GM10248 (cell line): ENCODE measurements at regions not wholly inside any gene's neighbourhood (a gene's known extent, or its start where the extent isn't known, plus 50 kb on each side); places are given as distances from the start of the nearest gene placed in this dataset.

ENCODE experiments used
- CTCF ChIA-PET: fragments of 300-600 bp; sonication (Branson Sonifier 250); formaldehyde crosslinking; extraction: SDS; loops from one replicate; lab custom pipeline; 2021; ENCODE audit warnings: antibody characterized with exemption; lab: Yijun Ruan, JAX
- POLR2A ChIA-PET: fragments of 350-650 bp; sonication (Branson Sonifier 250); formaldehyde crosslinking; extraction: SDS; loops from one replicate; lab custom pipeline; 2020; ENCODE audit warnings: antibody characterized with exemption; lab: Yijun Ruan, JAX
- DNase-seq: peaks from one replicate; pipeline ENCODE4 v3.0.0; 2012; ENCODE audit errors: extremely low spot score
- TF ChIP-seq, protein P1 (sequence below): IDR thresholded peaks from 2 replicates; pipeline ENCODE4 v1.5.1; 2012; ENCODE audit warnings: mild to moderate bottlenecking, low read depth; ENCODE audit errors: extremely low read depth, missing control alignments, control extremely low read depth

GRCh38 chr4:96698831-96699230, 858.9 kb downstream of the PDHA2 start:
- ChIA-PET CTCF (no interaction called here), POLR2A (no interaction called here)
- DNase-seq: no peak
- TF ChIP-seq, protein P1, sequence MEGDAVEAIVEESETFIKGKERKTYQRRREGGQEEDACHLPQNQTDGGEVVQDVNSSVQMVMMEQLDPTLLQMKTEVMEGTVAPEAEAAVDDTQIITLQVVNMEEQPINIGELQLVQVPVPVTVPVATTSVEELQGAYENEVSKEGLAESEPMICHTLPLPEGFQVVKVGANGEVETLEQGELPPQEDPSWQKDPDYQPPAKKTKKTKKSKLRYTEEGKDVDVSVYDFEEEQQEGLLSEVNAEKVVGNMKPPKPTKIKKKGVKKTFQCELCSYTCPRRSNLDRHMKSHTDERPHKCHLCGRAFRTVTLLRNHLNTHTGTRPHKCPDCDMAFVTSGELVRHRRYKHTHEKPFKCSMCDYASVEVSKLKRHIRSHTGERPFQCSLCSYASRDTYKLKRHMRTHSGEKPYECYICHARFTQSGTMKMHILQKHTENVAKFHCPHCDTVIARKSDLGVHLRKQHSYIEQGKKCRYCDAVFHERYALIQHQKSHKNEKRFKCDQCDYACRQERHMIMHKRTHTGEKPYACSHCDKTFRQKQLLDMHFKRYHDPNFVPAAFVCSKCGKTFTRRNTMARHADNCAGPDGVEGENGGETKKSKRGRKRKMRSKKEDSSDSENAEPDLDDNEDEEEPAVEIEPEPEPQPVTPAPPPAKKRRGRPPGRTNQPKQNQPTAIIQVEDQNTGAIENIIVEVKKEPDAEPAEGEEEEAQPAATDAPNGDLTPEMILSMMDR: no peak

DNA sequence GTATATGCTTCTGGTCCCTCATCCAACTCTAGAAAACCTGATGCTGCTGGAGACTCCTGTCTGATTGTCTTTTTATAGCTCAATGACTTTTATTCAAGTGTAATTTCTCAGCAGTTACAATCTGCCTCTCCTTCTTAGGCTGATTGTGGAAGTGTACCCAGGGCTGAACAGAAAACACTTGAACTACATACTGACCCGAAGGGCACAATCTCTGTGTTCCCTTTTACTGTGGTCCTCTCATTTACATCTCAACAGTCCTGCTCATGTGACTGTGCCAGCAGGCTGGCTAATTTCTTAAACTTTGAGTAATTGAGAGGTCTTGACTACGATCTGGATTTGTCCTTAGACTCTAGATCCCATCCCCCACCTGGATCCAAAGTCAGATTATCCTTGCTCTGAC, 863.4 kb downstream of the PDHA2 start:
- ChIA-PET POLR2A (no interaction called here), CTCF (no interaction called here)
- no peak for DNase-seq
- TF ChIP-seq, protein P1: no peak

GRCh38 chr4:96708766-96709165, 868.9 kb downstream of the PDHA2 start:
- CTCF ChIA-PET: no interaction called here
- TF ChIP-seq, protein P1: no peak
- DNase-seq: no peak
- POLR2A ChIA-PET: no interaction called here

DNA sequence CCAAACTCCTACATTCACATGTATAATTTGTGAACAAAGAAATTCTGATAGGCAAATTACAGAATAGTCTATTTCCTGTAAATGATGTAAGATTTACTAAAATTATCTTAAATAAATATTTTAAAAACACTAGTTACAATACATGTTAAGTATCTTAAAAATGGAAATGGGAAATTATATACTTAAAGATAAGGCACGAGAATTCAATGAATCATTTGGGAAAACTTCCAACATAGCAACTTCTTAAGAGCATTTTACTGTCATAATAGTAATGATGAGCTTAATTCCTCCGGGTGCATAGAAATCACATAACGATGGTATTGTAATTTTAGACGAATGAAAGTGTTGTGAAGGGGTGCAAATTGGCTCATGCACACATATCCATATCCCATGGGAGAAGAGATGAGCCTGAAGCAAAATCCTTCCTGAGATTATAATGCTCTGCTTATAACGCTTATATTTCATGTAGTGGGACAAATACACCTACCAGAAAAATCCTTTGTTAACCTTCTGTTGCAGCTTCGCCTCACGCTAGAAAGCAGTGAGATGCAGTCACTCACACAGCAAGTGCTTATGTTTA, 873.5 kb downstream of the PDHA2 start:
- no peak for DNase-seq
- POLR2A ChIA-PET: no interaction called here
- TF ChIP-seq, protein P1: no peak
- CTCF ChIA-PET: interaction anchor here (1.5 kb wide), 1 partner anchor 31 kb away, joined by 3 read pairs; no protein-coding TSS in a partner anchor

- no peak for DNase-seq
- ChIA-PET CTCF (interaction anchor here (1.3 kb wide), 1 partner anchor 131 kb away, joined by 3 read pairs; no protein-coding TSS in a partner anchor), POLR2A (no interaction called here)
- TF ChIP-seq, protein P1: no peak
These were observed 889.7 kb downstream of the PDHA2 start for GRCh38 chr4:96729641-96730040.

DNA sequence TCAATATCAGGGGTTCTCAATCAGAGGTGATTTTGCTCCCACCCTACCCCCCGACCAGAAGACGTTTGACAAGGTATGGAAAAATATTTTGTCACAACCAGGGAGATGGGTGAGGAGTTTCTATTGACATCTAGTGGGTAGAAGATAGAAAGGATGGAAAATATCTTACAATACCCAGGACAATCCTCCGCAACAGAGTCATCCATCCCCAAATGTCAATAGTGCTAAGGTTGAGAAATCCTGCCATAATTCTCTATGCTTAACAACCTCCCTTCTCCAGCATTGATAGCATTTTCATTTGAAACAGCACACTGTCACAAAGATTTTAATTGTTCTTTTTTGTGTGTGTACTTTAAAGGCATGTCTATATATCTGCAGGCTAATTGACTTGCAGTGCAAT, 890.5 kb downstream of the PDHA2 start:
- ChIA-PET POLR2A (no interaction called here), CTCF (no interaction called here)
- DNase-seq: no peak
- TF ChIP-seq, protein P1: no peak
